HepG2 (cell line): ENCODE measurements at regions not wholly inside any gene's neighbourhood (a gene's known extent, or its start where the extent isn't known, plus 50 kb on each side); places are given as distances from the start of the nearest gene placed in this dataset.

Experiments used
- ATAC-seq: fragments of 200-7000 bp; cut with Tn5 transposase; 3 replicates; pipeline ENCODE4 v1.9.1; 2020; ENCODE audit warnings: mild to moderate bottlenecking, moderate library complexity
- BruUV-seq: library from RNA; stranded (reverse); fragments of 400-500 nt; replicated peaks from 2 replicates; lab custom pipeline; 2021; lab: Mats Ljungman, UMichigan
- CTCF ChIA-PET: fragments of 300-600 bp; formaldehyde crosslinking; extraction: SDS; loops from one replicate; lab custom pipeline; 2021; ENCODE audit warnings: low total read pairs, inconsistent platforms, low intra/inter-chr PET ratio; lab: Yijun Ruan, JAX
- POLR2A ChIA-PET: fragments of 350-600 bp; sonication (Branson Sonifier 250); formaldehyde crosslinking; loops from one replicate; lab custom pipeline; 2020; ENCODE audit warnings: antibody characterized with exemption, inconsistent platforms; lab: Yijun Ruan, JAX
- DNase-seq: peaks from one replicate; pipeline ENCODE4 v3.0.0-alpha.2; 2015; ENCODE audit warnings: low spot score
- FAIRE-seq: peaks from 3 replicates; lab custom pipeline; 2011; peaks lifted over from hg19 to GRCh38; lab: Jason Lieb, UNC
- H2AFZ ChIP-seq: one replicate; pipeline ENCODE4 v1.6.1; 2011; ENCODE audit warnings: low read length, inconsistent platforms
- H3K27ac ChIP-seq: fragments of 300-600 bp; 3 replicates; pipeline ENCODE4 v1.8.0; 2011; ENCODE audit warnings: mixed run types, mild to moderate bottlenecking, mixed read lengths, low read length, inconsistent platforms; ENCODE audit not compliant: insufficient read depth; ENCODE audit errors: extremely low read length
- H3K27me3 ChIP-seq, 2 experiments: fragments of 200-600 bp in 1 of 2; 2 replicates in 1 of 2; 3 replicates in 1 of 2; pipeline versions ENCODE4 v1.6.0 to v1.8.0; 2011; ENCODE audit warnings: low read length in 2 of 2, mild to moderate bottlenecking in 2 of 2, moderate library complexity in 2 of 2, inconsistent platforms in 1 of 2; ENCODE audit not compliant: insufficient read depth in 2 of 2, control insufficient read depth in 1 of 2
- H3K36me3 ChIP-seq, 2 experiments: fragments of 200-600 bp in 1 of 2; replicated peaks in 1 of 2; 2 replicates in 1 of 2; 3 replicates in 1 of 2; pipeline versions ENCODE4 v1.5.1 to v1.8.0; 2011; ENCODE audit warnings: low read length in 2 of 2, inconsistent platforms in 1 of 2; ENCODE audit not compliant: insufficient read depth in 2 of 2, control insufficient read depth in 1 of 2
- H3K4me1 ChIP-seq: 2 replicates; pipeline ENCODE4 v1.5.1; 2012; ENCODE audit warnings: low read length, inconsistent platforms; ENCODE audit not compliant: insufficient read depth
- H3K4me2 ChIP-seq: 2 replicates; pipeline ENCODE4 v1.6.0; 2011; ENCODE audit warnings: low read depth, low read length, inconsistent platforms
- H3K4me3 ChIP-seq, 3 experiments: fragments of 200-600 bp in 1 of 3; sonication (generic), shearing (Covaris generic) in 1 of 3; replicated peaks in 1 of 3; 2 replicates each; pipeline ENCODE4 v1.5.1; 2011 to 2016; ENCODE audit warnings: low read length in 3 of 3, inconsistent platforms in 2 of 3, low read depth in 2 of 3, mild to moderate bottlenecking in 2 of 3, control low read depth in 1 of 3, mixed read lengths in 1 of 3; ENCODE audit not compliant: insufficient read depth in 1 of 3
- H3K79me2 ChIP-seq: one replicate; pipeline ENCODE4 v1.6.1; 2011; ENCODE audit warnings: low read length, inconsistent platforms; ENCODE audit not compliant: insufficient read depth
- H3K9ac ChIP-seq: 2 replicates; pipeline ENCODE4 v1.6.0; 2011; ENCODE audit warnings: mild to moderate bottlenecking, low read depth, low read length, inconsistent platforms; ENCODE audit not compliant: insufficient read depth
- H3K9me3 ChIP-seq: 2 replicates; pipeline ENCODE4 v1.5.1; 2012; ENCODE audit warnings: mild to moderate bottlenecking, low read length
- H4K20me1 ChIP-seq: 2 replicates; pipeline ENCODE4 v1.6.0; 2011; ENCODE audit warnings: inconsistent platforms, mild to moderate bottlenecking, low read length, moderate library complexity; ENCODE audit not compliant: insufficient read depth
- BHLHE40 ChIP-seq: IDR thresholded peaks from 2 replicates; pipeline ENCODE4 v1.6.1; 2011; ENCODE audit warnings: low read length, improper control_type of control experiment
- REL ChIP-seq: sonication (generic); formaldehyde crosslinking; conservative IDR thresholded peaks from 2 replicates; pipeline ENCODE4 v1.8.0; 2022; ENCODE audit warnings: mild to moderate bottlenecking, missing genetic modification reagents, moderate library complexity
- ZBTB34 ChIP-seq: sonication (generic); formaldehyde crosslinking; IDR thresholded peaks from 2 replicates; pipeline ENCODE4 v1.8.0; 2022; ENCODE audit warnings: mild to moderate bottlenecking, missing genetic modification reagents
- WGBS: methylation state at CpG from one replicate; pipeline ENCODE4 v1.1.6; 2017; ENCODE audit warnings: low lambda C conversion rate; 5-methylcytosine and 5-hydroxymethylcytosine counted together
- in situ Hi-C: cut with HindIII; loops from 2 replicates; pipeline ENCODE4 v1.10.0; 2017; ENCODE audit warnings: low pct_unique_long_range_greater_than_20kb; ENCODE audit not compliant: extremely low pct_ligation_motif_present
- intact Hi-C: fragments of 100-400 bp; cut with micrococcal nuclease; formaldehyde crosslinking; loops from one replicate; pipeline ENCODE4 v1.10.0; 2022; ENCODE audit not compliant: unreplicated experiment

- no peak overlapping the region for H3K9ac ChIP-seq
- no peak for TF ChIP-seq REL (CRISPR knock-in tag)
- no peak for TF ChIP-seq ZBTB34 (CRISPR knock-in tag)
- TF ChIP-seq, all 625 proteins: peak for 0
- in situ Hi-C loops: no loop called here
- Histone ChIP-seq H2AFZ (no peak overlapping the region), H3K27me3 (no peaks in the 10 kb centered on the region), H3K4me1 (no peaks in the 10 kb centered on the region), H4K20me1 (no peaks in the 10 kb centered on the region), H3K36me3 (no peaks in the 10 kb centered on the region), H3K9me3 (peaks cover 44% of the 10 kb centered on the region), H3K4me3 (no peak overlapping the region), H3K4me2 (no peak overlapping the region), H3K27ac (no peak overlapping the region), H3K79me2 (no peaks in the 10 kb centered on the region)
- DNase-seq (no peak), ATAC-seq (no peak), FAIRE-seq (no peak)
- POLR2A ChIA-PET: no interaction called here
- intact Hi-C loops: no loop called here
- BruUV-seq: no TSS peak
- CTCF ChIA-PET: no interaction called here
Observed at GRCh38 chr9:22742401-22742800, 295.8 kb downstream of the DMRTA1 start.

GRCh38 chr9:22773501-22774220 lies 327.0 kb downstream of the DMRTA1 start:
- no peaks in the 10 kb centered on the region for H3K36me3 ChIP-seq
- in situ Hi-C loops (no loop called here), intact Hi-C loops (no loop called here)
- H3K9me3 ChIP-seq: peaks cover 70% of the 10 kb centered on the region
- BruUV-seq: no TSS peak
- POLR2A ChIA-PET: no interaction called here
- no peak overlapping the region for H3K4me2 ChIP-seq
- ATAC-seq: no peak
- WGBS: 18% methylated on average over 3 of the region's 3 CpGs
- no peaks in the 10 kb centered on the region for H4K20me1 ChIP-seq
- H2AFZ ChIP-seq: no peak overlapping the region
- no peak for FAIRE-seq
- H3K9ac ChIP-seq: no peak overlapping the region
- no peaks in the 10 kb centered on the region for H3K4me1 ChIP-seq
- H3K4me3 ChIP-seq: no peak overlapping the region
- H3K79me2 ChIP-seq: no peaks in the 10 kb centered on the region
- TF ChIP-seq BHLHE40: no peak
- H3K27ac ChIP-seq: no peak overlapping the region
- no peaks in the 10 kb centered on the region for H3K27me3 ChIP-seq
- CTCF ChIA-PET: no interaction called here
- no peak for DNase-seq
